ENCODE measurements at regions not wholly inside any gene's neighbourhood (a gene's known extent, or its start where the extent isn't known, plus 50 kb on each side); places are given as distances from the start of the nearest gene placed in this dataset.

- FAIRE-seq, result peak; percentile 24
- Histone ChIP-seq H3K36me3 (ENCODE audit: control insufficient read depth in 2 of 4, insufficient read depth in 4 of 4, low read length in 3 of 4) (no peaks in the 10 kb centered on the region), H3K27me3 (replicated peaks in 1 of 4; ENCODE audit: control insufficient read depth in 3 of 4, extremely low read depth in 1 of 4, insufficient read depth in 3 of 4, low read length in 3 of 4) (peaks cover 6 to 34% (median 19%) of the 10 kb centered on the region in 4 experiments)
Observed at GRCh38 chr20:22462975-22463914, 121.1 kb downstream of the FOXA2 start.

More at GRCh38 chr20:22462975-22463914, 121.1 kb downstream of the FOXA2 start:
- no peak overlapping the region for H3K4ac ChIP-seq (replicated peaks; ENCODE audit: insufficient read length, low read depth, low read length)
- H3K23me2 ChIP-seq (ENCODE audit: low read depth, low read length), result no peaks in the 10 kb centered on the region
- CTCF ChIA-PET (ENCODE audit: partially characterized antibody), result interaction anchor here (1.0 to 7.6 kb wide), 8 partner anchors 9 to 126 kb away, joined by 3 to 36 read pairs (median 4); no protein-coding TSS in a partner anchor
- TF ChIP-seq SUZ12 (IDR thresholded peaks at IDR 0.05; ENCODE audit: low read length), result no peak
- no peak for TF ChIP-seq MAFK (IDR thresholded peaks at IDR 0.05; ENCODE audit: low read depth, low read length)
- TF ChIP-seq NRF1 (IDR thresholded peaks at IDR 0.05; ENCODE audit: low read depth, low read length), result no peak
- TF ChIP-seq JUN (IDR thresholded peaks at IDR 0.05; ENCODE audit: low read depth, low read length), result no peak
- TF ChIP-seq BACH1 (IDR thresholded peaks at IDR 0.05; ENCODE audit: low read length), result no peak
- no peak for TF ChIP-seq TAF1 (IDR thresholded peaks at IDR 0.05; ENCODE audit: low read depth, low read length)
- TF ChIP-seq EZH2 (IDR thresholded peaks at IDR 0.05; ENCODE audit: low read depth, low read length, severe bottlenecking), result no peak
- TF ChIP-seq EGR1 (IDR thresholded peaks at IDR 0.05; ENCODE audit: borderline replicate concordance, low read depth, low read length), result no peak
- TF ChIP-seq, protein P1, sequence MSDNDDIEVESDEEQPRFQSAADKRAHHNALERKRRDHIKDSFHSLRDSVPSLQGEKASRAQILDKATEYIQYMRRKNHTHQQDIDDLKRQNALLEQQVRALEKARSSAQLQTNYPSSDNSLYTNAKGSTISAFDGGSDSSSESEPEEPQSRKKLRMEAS (IDR thresholded peaks at IDR 0.05), result no peak
- TF ChIP-seq RFX5 (IDR thresholded peaks at IDR 0.05; ENCODE audit: borderline replicate concordance, low read depth, low read length), result no peak
- TF ChIP-seq, protein P2, sequence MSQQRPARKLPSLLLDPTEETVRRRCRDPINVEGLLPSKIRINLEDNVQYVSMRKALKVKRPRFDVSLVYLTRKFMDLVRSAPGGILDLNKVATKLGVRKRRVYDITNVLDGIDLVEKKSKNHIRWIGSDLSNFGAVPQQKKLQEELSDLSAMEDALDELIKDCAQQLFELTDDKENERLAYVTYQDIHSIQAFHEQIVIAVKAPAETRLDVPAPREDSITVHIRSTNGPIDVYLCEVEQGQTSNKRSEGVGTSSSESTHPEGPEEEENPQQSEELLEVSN (IDR thresholded peaks at IDR 0.05), result no peak
- no peaks in the 10 kb centered on the region for H3K79me2 ChIP-seq (ENCODE audit: control insufficient read depth in 1 of 2, insufficient read depth in 2 of 2, low read length in 2 of 2)
- H2BK5ac ChIP-seq (ENCODE audit: low read depth, low read length), result no peak overlapping the region
- H3K18ac ChIP-seq (ENCODE audit: extremely low read depth, low read length), result no peak overlapping the region
- DNase-seq (ENCODE audit: low read depth in 1 of 2, low spot score in 2 of 2), result no peak
- H2BK20ac ChIP-seq (ENCODE audit: low read length), result no peak overlapping the region
- POLR2A ChIA-PET (ENCODE audit: partially characterized antibody), result no interaction called here
- H3K27ac ChIP-seq (ENCODE audit: low read depth, low read length), result no peak overlapping the region
- no peak overlapping the region for H3K56ac ChIP-seq (replicated peaks; ENCODE audit: insufficient read length, low read depth, low read length)
- no peaks in the 10 kb centered on the region for H3K79me1 ChIP-seq (ENCODE audit: low read depth, low read length)
- peaks cover 3 to 8% (median 4%) of the 10 kb centered on the region in 4 experiments for H3K4me1 ChIP-seq (replicated peaks in 1 of 4; ENCODE audit: control insufficient read depth in 3 of 4, insufficient read depth in 4 of 4, low read length in 3 of 4)
- H4K20me1 ChIP-seq (replicated peaks in 1 of 2; ENCODE audit: control insufficient read depth in 1 of 2, insufficient read depth in 2 of 2, low read length in 2 of 2), result peaks cover 0 to 2% of the 10 kb centered on the region in 2 experiments
- 64% methylated on average over 11 of the region's 11 CpGs; no CpG with 5 or more reads in 1 of the 2 experiments for WGBS, 2 experiments (ENCODE audit: extremely low coverage in 1 of 2, insufficient coverage in 1 of 2, insufficient read length in 1 of 2, insufficient replicate concordance in 2 of 2, low coverage in 1 of 2, low lambda C conversion rate in 2 of 2, missing lambda C conversion rate in 1 of 2)
- H2AK5ac ChIP-seq (ENCODE audit: low read depth, low read length), result no peak overlapping the region
- H3K9me3 ChIP-seq (ENCODE audit: insufficient read depth in 2 of 2, low read depth in 1 of 2, low read length in 1 of 2), result no peaks in the 10 kb centered on the region
- H2BK12ac ChIP-seq (ENCODE audit: low read depth, low read length), result no peak overlapping the region
- H3K23ac ChIP-seq (ENCODE audit: insufficient read length), result no peak overlapping the region
- H3K9ac ChIP-seq (replicated peaks in 1 of 4; ENCODE audit: extremely low read depth in 1 of 4, low read depth in 3 of 4, low read length in 3 of 4), result no peak overlapping the region
- H3K4me3 ChIP-seq (ENCODE audit: extremely low read depth in 1 of 4, insufficient read depth in 2 of 4, low read depth in 3 of 4, low read length in 4 of 4), result no peak overlapping the region
- H3K4me2 ChIP-seq (ENCODE audit: insufficient read depth in 1 of 2, low read depth in 2 of 2, low read length in 2 of 2), result 0 out of 4 replicates have a peak overlapping the region, but pooled peaks of 1 of the 2 experiments have one; percentile 10
- H4K8ac ChIP-seq (ENCODE audit: extremely low read depth, insufficient read depth, low read length), result no peak overlapping the region
- no peak overlapping the region for H2BK15ac ChIP-seq (ENCODE audit: low read length)
- H4K5ac ChIP-seq (ENCODE audit: insufficient read length, low read depth, low read length), result no peak overlapping the region
- H3K14ac ChIP-seq (ENCODE audit: insufficient read length), result no peak overlapping the region
- no peak overlapping the region for H2BK120ac ChIP-seq (replicated peaks; ENCODE audit: low read depth, low read length)
- no peak overlapping the region for H2AFZ ChIP-seq (ENCODE audit: low read length)
- no peak overlapping the region for H4K91ac ChIP-seq (replicated peaks; ENCODE audit: insufficient read length, low read length)

Data from H1 (cell line).